SK-N-SH treated with all-trans-retinoic acid at 6 μM for 48 hours (cell line): ENCODE measurements at regions not wholly inside any gene's neighbourhood (a gene's known extent, or its start where the extent isn't known, plus 50 kb on each side); places are given as distances from the start of the nearest gene placed in this dataset.

Experiments
- ATAC-seq: fragments of 200-7000 bp; cut with Tn5 transposase; 3 replicates; pipeline ENCODE4 v1.9.1; 2020; ENCODE audit warnings: mild to moderate bottlenecking, moderate library complexity
- ARNTL ChIP-seq: fragments of 450-650 bp; formaldehyde crosslinking; IDR thresholded peaks from 2 replicates; pipeline ENCODE4 v1.5.0; 2020; ENCODE audit warnings: low read depth, mild to moderate bottlenecking, moderate library complexity, borderline replicate concordance
- BACH2 ChIP-seq: fragments of 250-450 bp; sonication (Bioruptor Pico); IDR thresholded peaks from 2 replicates; pipeline ENCODE4 v1.9.0; 2021; ENCODE audit warnings: mild to moderate bottlenecking, borderline replicate concordance
- ESRRG ChIP-seq: fragments of 250-450 bp; sonication (Bioruptor Pico); IDR thresholded peaks from 2 replicates; pipeline ENCODE4 v1.6.1; 2021; ENCODE audit warnings: mild to moderate bottlenecking
- GLIS3 ChIP-seq: fragments of 250-450 bp; sonication (Bioruptor Pico); IDR thresholded peaks from 2 replicates; pipeline ENCODE4 v1.5.0; 2020; ENCODE audit warnings: mild to moderate bottlenecking, moderate library complexity
- ISL1 ChIP-seq: fragments of 250-450 bp; sonication (Bioruptor Pico); IDR thresholded peaks from 2 replicates; pipeline ENCODE4 v2.1.2; 2022; ENCODE audit warnings: mild to moderate bottlenecking, moderate library complexity
- OSR1 ChIP-seq: fragments of 250-450 bp; sonication (Bioruptor Pico); IDR thresholded peaks from 2 replicates; pipeline ENCODE4 v1.8.0; 2022; ENCODE audit warnings: moderate library complexity, mild to moderate bottlenecking, inconsistent platforms
- PPARA ChIP-seq: fragments of 250-450 bp; sonication (Bioruptor Pico); IDR thresholded peaks from 2 replicates; pipeline ENCODE4 v1.5.0; 2020; ENCODE audit warnings: mild to moderate bottlenecking, borderline replicate concordance
- RARB ChIP-seq: fragments of 250-450 bp; sonication (Bioruptor Pico); IDR thresholded peaks from 2 replicates; pipeline ENCODE4 v1.8.0; 2021; ENCODE audit warnings: mild to moderate bottlenecking, moderate library complexity
- SNAI2 ChIP-seq: fragments of 250-450 bp; sonication (Bioruptor Pico); IDR thresholded peaks from 2 replicates; pipeline ENCODE4 v1.5.0; 2020; ENCODE audit warnings: mild to moderate bottlenecking, moderate library complexity
- TCF4 ChIP-seq: fragments of 250-450 bp; sonication (Bioruptor Pico); IDR thresholded peaks from 2 replicates; pipeline ENCODE4 v1.8.0; 2021; ENCODE audit warnings: mild to moderate bottlenecking, moderate library complexity, borderline replicate concordance
- TOX ChIP-seq: fragments of 250-450 bp; sonication (Bioruptor Pico); IDR thresholded peaks from 2 replicates; pipeline ENCODE4 v1.8.0; 2021; ENCODE audit warnings: mild to moderate bottlenecking, moderate library complexity, borderline replicate concordance
- ZFP3 ChIP-seq: fragments of 250-450 bp; sonication (Bioruptor Pico); IDR thresholded peaks from 2 replicates; pipeline ENCODE4 v1.5.0; 2020; ENCODE audit warnings: mild to moderate bottlenecking, moderate library complexity
- ZFP30 ChIP-seq: fragments of 450-650 bp; formaldehyde crosslinking; IDR thresholded peaks from 2 replicates; pipeline ENCODE4 v1.5.0; 2022; ENCODE audit warnings: mild to moderate bottlenecking, moderate library complexity
- ZNF70 ChIP-seq: fragments of 450-650 bp; formaldehyde crosslinking; IDR thresholded peaks from 2 replicates; pipeline ENCODE4 v1.5.0; 2020; ENCODE audit warnings: mild to moderate bottlenecking, moderate library complexity
- TF ChIP-seq, protein P1 (sequence below): fragments of 250-450 bp; sonication (Bioruptor Pico); IDR thresholded peaks from 2 replicates; pipeline ENCODE4 v1.8.0; 2020; ENCODE audit warnings: mild to moderate bottlenecking, moderate library complexity, borderline replicate concordance
- TF ChIP-seq, protein P2 (sequence below): fragments of 250-450 bp; sonication (Bioruptor Pico); IDR thresholded peaks from 2 replicates; pipeline ENCODE4 v1.8.0; 2021; ENCODE audit warnings: low read depth, mild to moderate bottlenecking, moderate library complexity, borderline replicate concordance
- TF ChIP-seq, protein P3 (sequence below): fragments of 250-450 bp; sonication (Bioruptor Pico); IDR thresholded peaks from 2 replicates; pipeline ENCODE4 v1.5.1; 2021; ENCODE audit warnings: mild to moderate bottlenecking, moderate library complexity
- TF ChIP-seq, protein P4 (sequence below): fragments of 250-450 bp; sonication (Bioruptor Pico); IDR thresholded peaks from 2 replicates; pipeline ENCODE4 v1.5.0; 2020; ENCODE audit warnings: mild to moderate bottlenecking, moderate library complexity
- TF ChIP-seq, protein P5 (sequence below): fragments of 250-450 bp; sonication (Bioruptor Pico); IDR thresholded peaks from 2 replicates; pipeline ENCODE4 v1.5.1; 2020; ENCODE audit warnings: low read depth, mild to moderate bottlenecking, moderate library complexity

DNA sequence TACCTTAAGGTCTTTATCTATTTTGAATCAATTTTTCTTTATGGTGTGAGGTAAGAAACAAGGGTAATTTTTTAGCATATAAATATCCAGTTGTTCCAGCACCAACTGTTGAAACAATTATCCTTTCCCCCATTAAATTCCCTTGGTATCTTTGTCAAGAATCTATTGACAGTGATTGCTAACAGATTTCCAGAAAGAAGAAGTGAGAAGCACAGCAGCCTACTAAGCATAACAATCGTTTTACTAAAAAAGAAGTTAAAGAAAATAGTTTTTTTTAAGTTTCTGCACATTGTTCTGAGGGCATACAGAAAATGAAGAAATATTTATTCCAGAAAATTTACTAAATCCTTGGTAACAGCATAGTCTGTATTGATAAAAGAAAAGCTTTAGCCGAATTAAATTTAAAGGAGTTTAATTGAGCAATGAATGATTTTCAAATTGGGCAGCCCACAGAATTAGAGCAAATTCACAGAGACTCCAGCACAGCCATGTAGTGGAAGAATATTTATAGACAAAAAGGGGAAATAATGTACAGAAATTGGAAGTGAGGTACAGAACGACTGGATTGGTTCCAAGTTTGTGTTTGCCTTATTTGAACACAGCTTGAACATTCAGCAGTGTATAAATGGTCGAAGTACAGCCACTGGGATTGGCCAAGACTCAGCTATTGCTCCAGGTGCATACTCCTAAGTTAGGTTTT, 97.9 kb upstream of the UST start:
- TF ChIP-seq ARNTL = no peak
- no peak for TF ChIP-seq PPARA (CRISPR knock-in tag)
- TF ChIP-seq ISL1 (CRISPR knock-in tag) = no peak
- no peak for TF ChIP-seq ZFP30
- no peak for ATAC-seq

DNA sequence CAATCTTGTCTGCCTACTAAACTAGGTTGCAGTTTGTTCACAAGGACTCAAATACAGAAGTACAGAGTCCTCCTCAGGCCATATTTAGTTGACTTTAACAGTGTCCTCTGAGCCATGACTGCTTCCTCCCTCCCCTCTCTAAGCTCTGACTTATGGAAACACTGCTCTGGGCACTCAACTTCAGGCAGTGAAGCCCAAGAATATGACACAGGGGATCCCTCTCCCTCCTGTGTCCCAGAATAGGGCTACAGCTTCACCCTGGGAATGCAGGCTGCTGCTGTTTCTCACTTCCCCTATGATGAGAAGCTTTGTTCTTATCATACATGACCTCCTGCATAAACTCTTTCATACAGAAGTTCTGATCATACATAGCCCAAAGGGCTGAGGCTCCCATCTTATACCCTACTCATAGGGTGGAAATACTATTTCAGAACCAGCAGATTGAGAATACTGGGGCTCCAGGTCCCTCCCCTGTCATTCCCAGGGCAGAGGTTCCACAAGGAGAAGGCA, 97.3 kb upstream of the UST start:
- TF ChIP-seq PPARA (CRISPR knock-in tag) = no peak
- no peak for TF ChIP-seq ZNF70 (CRISPR knock-in tag)
- TF ChIP-seq, all 23 proteins: peak for 0
- no peak for ATAC-seq

DNA sequence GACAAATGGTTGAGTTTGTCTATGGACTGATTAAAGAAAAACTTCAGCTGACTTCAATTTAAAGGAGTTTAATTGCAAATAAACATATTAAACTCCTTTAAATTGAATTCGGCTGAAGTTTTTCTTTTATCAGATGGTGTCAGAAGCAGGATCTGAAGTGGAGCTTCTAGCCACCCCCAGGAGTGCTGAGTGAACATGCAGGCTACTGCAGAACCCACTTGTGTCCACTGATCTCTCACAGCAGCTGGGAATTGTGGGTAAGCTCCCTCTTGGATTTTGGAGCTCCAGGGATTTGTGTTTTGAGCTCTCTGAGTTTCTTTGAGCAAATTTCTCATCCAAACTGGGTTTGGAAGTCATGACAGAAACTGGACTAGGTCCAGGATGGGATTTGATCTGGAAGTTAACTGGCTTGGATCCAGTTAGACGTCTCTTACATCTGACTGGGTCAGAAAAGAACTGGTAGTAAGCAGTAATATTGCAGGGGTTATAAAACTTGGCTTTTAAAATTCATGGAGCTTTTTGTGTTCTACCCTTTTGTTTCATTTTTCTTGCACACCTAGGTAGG, 95.8 kb upstream of the UST start:
- ATAC-seq = no peak
- TF ChIP-seq TOX (CRISPR knock-in tag) = no peak
- no peak for TF ChIP-seq ESRRG (CRISPR knock-in tag)
- TF ChIP-seq, protein P1, sequence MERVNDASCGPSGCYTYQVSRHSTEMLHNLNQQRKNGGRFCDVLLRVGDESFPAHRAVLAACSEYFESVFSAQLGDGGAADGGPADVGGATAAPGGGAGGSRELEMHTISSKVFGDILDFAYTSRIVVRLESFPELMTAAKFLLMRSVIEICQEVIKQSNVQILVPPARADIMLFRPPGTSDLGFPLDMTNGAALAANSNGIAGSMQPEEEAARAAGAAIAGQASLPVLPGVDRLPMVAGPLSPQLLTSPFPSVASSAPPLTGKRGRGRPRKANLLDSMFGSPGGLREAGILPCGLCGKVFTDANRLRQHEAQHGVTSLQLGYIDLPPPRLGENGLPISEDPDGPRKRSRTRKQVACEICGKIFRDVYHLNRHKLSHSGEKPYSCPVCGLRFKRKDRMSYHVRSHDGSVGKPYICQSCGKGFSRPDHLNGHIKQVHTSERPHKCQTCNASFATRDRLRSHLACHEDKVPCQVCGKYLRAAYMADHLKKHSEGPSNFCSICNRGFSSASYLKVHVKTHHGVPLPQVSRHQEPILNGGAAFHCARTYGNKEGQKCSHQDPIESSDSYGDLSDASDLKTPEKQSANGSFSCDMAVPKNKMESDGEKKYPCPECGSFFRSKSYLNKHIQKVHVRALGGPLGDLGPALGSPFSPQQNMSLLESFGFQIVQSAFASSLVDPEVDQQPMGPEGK = no peak
- TF ChIP-seq ISL1 (CRISPR knock-in tag) = no peak
- TF ChIP-seq BACH2 (CRISPR knock-in tag) = no peak
- no peak for TF ChIP-seq TCF4 (CRISPR knock-in tag)
- no peak for TF ChIP-seq ZNF70 (CRISPR knock-in tag)
- TF ChIP-seq RARB (CRISPR knock-in tag) = no peak
- TF ChIP-seq ZFP3 (CRISPR knock-in tag) = no peak
- TF ChIP-seq OSR1 = no peak
- TF ChIP-seq, protein P2, sequence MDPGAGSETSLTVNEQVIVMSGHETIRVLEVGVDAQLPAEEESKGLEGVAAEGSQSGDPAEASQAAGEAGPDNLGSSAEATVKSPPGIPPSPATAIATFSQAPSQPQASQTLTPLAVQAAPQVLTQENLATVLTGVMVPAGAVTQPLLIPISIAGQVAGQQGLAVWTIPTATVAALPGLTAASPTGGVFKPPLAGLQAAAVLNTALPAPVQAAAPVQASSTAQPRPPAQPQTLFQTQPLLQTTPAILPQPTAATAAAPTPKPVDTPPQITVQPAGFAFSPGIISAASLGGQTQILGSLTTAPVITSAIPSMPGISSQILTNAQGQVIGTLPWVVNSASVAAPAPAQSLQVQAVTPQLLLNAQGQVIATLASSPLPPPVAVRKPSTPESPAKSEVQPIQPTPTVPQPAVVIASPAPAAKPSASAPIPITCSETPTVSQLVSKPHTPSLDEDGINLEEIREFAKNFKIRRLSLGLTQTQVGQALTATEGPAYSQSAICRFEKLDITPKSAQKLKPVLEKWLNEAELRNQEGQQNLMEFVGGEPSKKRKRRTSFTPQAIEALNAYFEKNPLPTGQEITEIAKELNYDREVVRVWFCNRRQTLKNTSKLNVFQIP (CRISPR knock-in tag) = no peak
- TF ChIP-seq, protein P3, sequence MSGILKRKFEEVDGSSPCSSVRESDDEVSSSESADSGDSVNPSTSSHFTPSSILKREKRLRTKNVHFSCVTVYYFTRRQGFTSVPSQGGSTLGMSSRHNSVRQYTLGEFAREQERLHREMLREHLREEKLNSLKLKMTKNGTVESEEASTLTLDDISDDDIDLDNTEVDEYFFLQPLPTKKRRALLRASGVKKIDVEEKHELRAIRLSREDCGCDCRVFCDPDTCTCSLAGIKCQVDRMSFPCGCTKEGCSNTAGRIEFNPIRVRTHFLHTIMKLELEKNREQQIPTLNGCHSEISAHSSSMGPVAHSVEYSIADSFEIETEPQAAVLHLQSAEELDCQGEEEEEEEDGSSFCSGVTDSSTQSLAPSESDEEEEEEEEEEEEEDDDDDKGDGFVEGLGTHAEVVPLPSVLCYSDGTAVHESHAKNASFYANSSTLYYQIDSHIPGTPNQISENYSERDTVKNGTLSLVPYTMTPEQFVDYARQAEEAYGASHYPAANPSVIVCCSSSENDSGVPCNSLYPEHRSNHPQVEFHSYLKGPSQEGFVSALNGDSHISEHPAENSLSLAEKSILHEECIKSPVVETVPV (CRISPR knock-in tag) = no peak
- TF ChIP-seq, all 23 proteins: peak for 0

DNA sequence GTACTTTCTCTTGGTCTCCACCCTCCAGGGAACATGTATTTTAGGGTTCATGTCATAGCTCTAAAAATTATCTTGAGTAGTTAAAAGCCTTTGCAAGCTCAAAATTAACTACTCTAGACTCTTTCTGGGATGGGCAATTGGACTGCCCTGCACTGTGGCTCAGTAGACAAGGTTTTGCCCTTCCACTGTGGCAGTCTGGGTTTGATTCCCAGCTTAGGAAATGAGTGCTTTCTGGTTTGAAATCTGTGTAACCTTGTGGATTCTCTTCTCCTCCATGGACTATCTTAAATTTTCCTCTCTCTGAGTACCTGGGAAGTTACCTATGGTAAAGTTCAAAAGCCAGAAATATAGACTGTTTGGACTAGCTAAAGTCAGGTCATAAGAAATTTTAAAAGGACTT, 94.6 kb upstream of the UST start:
- ATAC-seq = no peak
- TF ChIP-seq ARNTL (no peak), TCF4 (CRISPR knock-in tag) (no peak), PPARA (CRISPR knock-in tag) (no peak), ZFP30 (no peak), TOX (CRISPR knock-in tag) (no peak), ZNF70 (CRISPR knock-in tag) (no peak), OSR1 (no peak), BACH2 (CRISPR knock-in tag) (no peak), GLIS3 (CRISPR knock-in tag) (no peak), ZFP3 (CRISPR knock-in tag) (no peak), ISL1 (CRISPR knock-in tag) (no peak), SNAI2 (CRISPR knock-in tag) (no peak)
- TF ChIP-seq, protein P4, sequence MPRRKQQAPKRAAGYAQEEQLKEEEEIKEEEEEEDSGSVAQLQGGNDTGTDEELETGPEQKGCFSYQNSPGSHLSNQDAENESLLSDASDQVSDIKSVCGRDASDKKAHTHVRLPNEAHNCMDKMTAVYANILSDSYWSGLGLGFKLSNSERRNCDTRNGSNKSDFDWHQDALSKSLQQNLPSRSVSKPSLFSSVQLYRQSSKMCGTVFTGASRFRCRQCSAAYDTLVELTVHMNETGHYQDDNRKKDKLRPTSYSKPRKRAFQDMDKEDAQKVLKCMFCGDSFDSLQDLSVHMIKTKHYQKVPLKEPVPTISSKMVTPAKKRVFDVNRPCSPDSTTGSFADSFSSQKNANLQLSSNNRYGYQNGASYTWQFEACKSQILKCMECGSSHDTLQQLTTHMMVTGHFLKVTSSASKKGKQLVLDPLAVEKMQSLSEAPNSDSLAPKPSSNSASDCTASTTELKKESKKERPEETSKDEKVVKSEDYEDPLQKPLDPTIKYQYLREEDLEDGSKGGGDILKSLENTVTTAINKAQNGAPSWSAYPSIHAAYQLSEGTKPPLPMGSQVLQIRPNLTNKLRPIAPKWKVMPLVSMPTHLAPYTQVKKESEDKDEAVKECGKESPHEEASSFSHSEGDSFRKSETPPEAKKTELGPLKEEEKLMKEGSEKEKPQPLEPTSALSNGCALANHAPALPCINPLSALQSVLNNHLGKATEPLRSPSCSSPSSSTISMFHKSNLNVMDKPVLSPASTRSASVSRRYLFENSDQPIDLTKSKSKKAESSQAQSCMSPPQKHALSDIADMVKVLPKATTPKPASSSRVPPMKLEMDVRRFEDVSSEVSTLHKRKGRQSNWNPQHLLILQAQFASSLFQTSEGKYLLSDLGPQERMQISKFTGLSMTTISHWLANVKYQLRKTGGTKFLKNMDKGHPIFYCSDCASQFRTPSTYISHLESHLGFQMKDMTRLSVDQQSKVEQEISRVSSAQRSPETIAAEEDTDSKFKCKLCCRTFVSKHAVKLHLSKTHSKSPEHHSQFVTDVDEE = no peak
- TF ChIP-seq, protein P5, sequence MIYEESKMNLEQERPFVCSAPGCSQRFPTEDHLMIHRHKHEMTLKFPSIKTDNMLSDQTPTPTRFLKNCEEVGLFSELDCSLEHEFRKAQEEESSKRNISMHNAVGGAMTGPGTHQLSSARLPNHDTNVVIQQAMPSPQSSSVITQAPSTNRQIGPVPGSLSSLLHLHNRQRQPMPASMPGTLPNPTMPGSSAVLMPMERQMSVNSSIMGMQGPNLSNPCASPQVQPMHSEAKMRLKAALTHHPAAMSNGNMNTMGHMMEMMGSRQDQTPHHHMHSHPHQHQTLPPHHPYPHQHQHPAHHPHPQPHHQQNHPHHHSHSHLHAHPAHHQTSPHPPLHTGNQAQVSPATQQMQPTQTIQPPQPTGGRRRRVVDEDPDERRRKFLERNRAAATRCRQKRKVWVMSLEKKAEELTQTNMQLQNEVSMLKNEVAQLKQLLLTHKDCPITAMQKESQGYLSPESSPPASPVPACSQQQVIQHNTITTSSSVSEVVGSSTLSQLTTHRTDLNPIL (CRISPR knock-in tag) = no peak
- TF ChIP-seq, protein P3 (CRISPR knock-in tag) = no peak
- TF ChIP-seq, protein P2 (CRISPR knock-in tag) = no peak
